ENCODE measurements at regions not wholly inside any gene's neighbourhood (a gene's known extent, or its start where the extent isn't known, plus 50 kb on each side); places are given as distances from the start of the nearest gene placed in this dataset.

DNA sequence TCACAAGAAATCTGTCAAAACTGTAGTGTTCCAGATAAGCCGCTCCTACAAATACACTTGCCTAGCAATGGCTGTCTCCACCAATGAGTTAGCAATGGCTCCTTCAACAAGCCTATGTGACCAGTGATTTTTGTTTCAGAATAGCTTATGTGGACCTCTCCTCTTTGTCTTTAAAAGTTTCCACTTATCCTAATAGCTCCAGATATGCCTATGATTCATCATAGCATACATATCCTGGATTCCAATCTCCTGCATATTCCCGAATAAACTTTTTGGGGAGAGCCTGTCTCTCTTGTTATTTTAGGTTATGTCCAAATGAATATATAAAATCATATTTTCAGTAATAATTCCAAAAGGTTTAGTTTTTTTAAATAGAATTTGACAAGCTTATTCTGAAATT lies 510.6 kb downstream of the ARL4A start:
- no peak overlapping the region for H3K9ac ChIP-seq (ENCODE audit: low read length)
- H4K20me1 ChIP-seq (ENCODE audit: insufficient read depth, low read length) = no peaks in the 10 kb centered on the region
- TF ChIP-seq EZH2phosphoT487 (IDR thresholded peaks at IDR 0.05; ENCODE audit: low read length) = no peak
- TF ChIP-seq EZH2 (optimal IDR thresholded peaks at IDR 0.05; ENCODE audit: low read depth, low read length) = no peak
- TF ChIP-seq, protein P1, sequence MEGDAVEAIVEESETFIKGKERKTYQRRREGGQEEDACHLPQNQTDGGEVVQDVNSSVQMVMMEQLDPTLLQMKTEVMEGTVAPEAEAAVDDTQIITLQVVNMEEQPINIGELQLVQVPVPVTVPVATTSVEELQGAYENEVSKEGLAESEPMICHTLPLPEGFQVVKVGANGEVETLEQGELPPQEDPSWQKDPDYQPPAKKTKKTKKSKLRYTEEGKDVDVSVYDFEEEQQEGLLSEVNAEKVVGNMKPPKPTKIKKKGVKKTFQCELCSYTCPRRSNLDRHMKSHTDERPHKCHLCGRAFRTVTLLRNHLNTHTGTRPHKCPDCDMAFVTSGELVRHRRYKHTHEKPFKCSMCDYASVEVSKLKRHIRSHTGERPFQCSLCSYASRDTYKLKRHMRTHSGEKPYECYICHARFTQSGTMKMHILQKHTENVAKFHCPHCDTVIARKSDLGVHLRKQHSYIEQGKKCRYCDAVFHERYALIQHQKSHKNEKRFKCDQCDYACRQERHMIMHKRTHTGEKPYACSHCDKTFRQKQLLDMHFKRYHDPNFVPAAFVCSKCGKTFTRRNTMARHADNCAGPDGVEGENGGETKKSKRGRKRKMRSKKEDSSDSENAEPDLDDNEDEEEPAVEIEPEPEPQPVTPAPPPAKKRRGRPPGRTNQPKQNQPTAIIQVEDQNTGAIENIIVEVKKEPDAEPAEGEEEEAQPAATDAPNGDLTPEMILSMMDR (IDR thresholded peaks at IDR 0.05; ENCODE audit: low read length) = no peak
- no peak overlapping the region for H3K27ac ChIP-seq (ENCODE audit: low read length)
- no peak overlapping the region for H2AFZ ChIP-seq (ENCODE audit: low read length)
- H3F3A ChIP-seq (ENCODE audit: insufficient read depth, low read length) = no peaks in the 10 kb centered on the region
- no peaks in the 10 kb centered on the region for H3K36me3 ChIP-seq (replicated peaks; ENCODE audit: insufficient read depth, low read length)
- H3K4me1 ChIP-seq (ENCODE audit: low read length) = no peaks in the 10 kb centered on the region
- H3K79me2 ChIP-seq (ENCODE audit: low read length) = no peaks in the 10 kb centered on the region
- H3K27me3 ChIP-seq (replicated peaks; ENCODE audit: insufficient read depth, low read length) = no peaks in the 10 kb centered on the region
- H3K9me2 ChIP-seq (replicated peaks; ENCODE audit: insufficient read depth, low read length) = no peaks in the 10 kb centered on the region
- no peak for DNase-seq
- H3K4me3 ChIP-seq (ENCODE audit: low read length) = no peak overlapping the region
- no peak overlapping the region for H3K4me2 ChIP-seq (ENCODE audit: low read depth, low read length)
- no peaks in the 10 kb centered on the region for H3K9me3 ChIP-seq (replicated peaks; ENCODE audit: insufficient read depth, low read length)

DNA sequence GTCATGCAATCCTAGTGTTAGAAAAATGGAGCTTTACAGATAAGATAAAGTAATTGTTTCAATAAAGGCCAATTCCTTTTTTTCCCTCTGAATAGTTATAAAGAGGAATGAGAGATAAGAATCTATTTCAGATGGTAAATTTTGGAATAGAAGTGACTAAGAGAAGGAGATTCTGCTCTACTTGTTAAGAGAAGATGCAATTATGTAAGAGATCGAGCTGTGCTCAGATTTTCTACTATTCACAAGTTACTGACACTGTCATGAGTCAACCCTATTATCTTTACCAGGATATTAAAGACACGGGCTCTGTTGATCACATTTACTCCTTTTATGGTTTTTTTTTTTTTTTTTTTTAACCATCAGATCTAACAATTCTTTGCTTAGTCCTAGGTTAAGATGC lies 511.3 kb downstream of the ARL4A start:
- TF ChIP-seq, protein P1 (IDR thresholded peaks at IDR 0.05; ENCODE audit: low read length) = no peak
- TF ChIP-seq EZH2phosphoT487 (IDR thresholded peaks at IDR 0.05; ENCODE audit: low read length) (no peak), EZH2 (optimal IDR thresholded peaks at IDR 0.05; ENCODE audit: low read depth, low read length) (no peak)
- no peak overlapping the region for H3K4me2 ChIP-seq (ENCODE audit: low read depth, low read length)
- no peaks in the 10 kb centered on the region for H3K27me3 ChIP-seq (replicated peaks; ENCODE audit: insufficient read depth, low read length)

DNA sequence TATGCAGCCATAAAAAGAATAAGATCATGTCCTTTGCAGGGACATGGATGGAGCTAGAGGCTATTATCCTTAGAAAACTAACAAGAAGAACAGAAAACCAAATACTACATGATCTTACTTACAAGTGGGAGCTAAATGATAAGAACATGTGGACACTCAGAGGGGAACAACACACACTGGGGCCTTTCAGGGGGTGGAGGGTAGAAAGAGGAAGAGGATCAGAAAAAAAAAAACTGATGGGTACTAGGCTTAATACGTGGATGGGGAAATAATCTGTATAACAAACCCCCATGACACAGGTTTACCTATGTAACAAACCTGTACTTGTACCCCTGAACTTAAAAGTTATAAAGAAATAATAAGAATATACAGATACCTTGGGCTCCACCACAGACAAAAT lies 514.2 kb downstream of the ARL4A start:
- Histone ChIP-seq H3F3A (ENCODE audit: insufficient read depth, low read length) (no peaks in the 10 kb centered on the region), H3K4me1 (ENCODE audit: low read length) (no peaks in the 10 kb centered on the region), H2AFZ (ENCODE audit: low read length) (no peak overlapping the region), H4K20me1 (ENCODE audit: insufficient read depth, low read length) (no peaks in the 10 kb centered on the region), H3K4me2 (ENCODE audit: low read depth, low read length) (no peak overlapping the region), H3K27ac (ENCODE audit: low read length) (no peak overlapping the region), H3K27me3 (replicated peaks; ENCODE audit: insufficient read depth, low read length) (no peaks in the 10 kb centered on the region), H3K4me3 (ENCODE audit: low read length) (no peak overlapping the region), H3K9ac (ENCODE audit: low read length) (no peak overlapping the region), H3K79me2 (ENCODE audit: low read length) (no peaks in the 10 kb centered on the region), H3K9me3 (replicated peaks; ENCODE audit: insufficient read depth, low read length) (no peaks in the 10 kb centered on the region), H3K36me3 (replicated peaks; ENCODE audit: insufficient read depth, low read length) (no peaks in the 10 kb centered on the region), H3K9me2 (replicated peaks; ENCODE audit: insufficient read depth, low read length) (no peaks in the 10 kb centered on the region)
- TF ChIP-seq EZH2 (optimal IDR thresholded peaks at IDR 0.05; ENCODE audit: low read depth, low read length) (no peak), EZH2phosphoT487 (IDR thresholded peaks at IDR 0.05; ENCODE audit: low read length) (no peak)
- TF ChIP-seq, protein P1 (IDR thresholded peaks at IDR 0.05; ENCODE audit: low read length) = no peak
- no peak for DNase-seq

More for the DNA sequence above, 511.3 kb downstream of the ARL4A start:
- H3K36me3 ChIP-seq (replicated peaks; ENCODE audit: insufficient read depth, low read length) = no peaks in the 10 kb centered on the region
- no peak overlapping the region for H3K27ac ChIP-seq (ENCODE audit: low read length)
- H3F3A ChIP-seq (ENCODE audit: insufficient read depth, low read length) = no peaks in the 10 kb centered on the region
- H4K20me1 ChIP-seq (ENCODE audit: insufficient read depth, low read length) = no peaks in the 10 kb centered on the region
- no peaks in the 10 kb centered on the region for H3K9me3 ChIP-seq (replicated peaks; ENCODE audit: insufficient read depth, low read length)
- no peaks in the 10 kb centered on the region for H3K4me1 ChIP-seq (ENCODE audit: low read length)
- no peak overlapping the region for H3K4me3 ChIP-seq (ENCODE audit: low read length)
- no peak overlapping the region for H2AFZ ChIP-seq (ENCODE audit: low read length)
- no peak for DNase-seq
- H3K79me2 ChIP-seq (ENCODE audit: low read length) = no peaks in the 10 kb centered on the region
- no peaks in the 10 kb centered on the region for H3K9me2 ChIP-seq (replicated peaks; ENCODE audit: insufficient read depth, low read length)
- no peak overlapping the region for H3K9ac ChIP-seq (ENCODE audit: low read length)
